ENCODE measurements at regions not wholly inside any gene's neighbourhood (a gene's known extent, or its start where the extent isn't known, plus 50 kb on each side); places are given as distances from the start of the nearest gene placed in this dataset.

- DNase-seq (ENCODE audit: low read depth): no peak
- H3K4me3 ChIP-seq (ENCODE audit: low read depth, low read length): no peak overlapping the region
- TF ChIP-seq CTCF (IDR thresholded peaks at IDR 0.05; ENCODE audit: insufficient read depth, low read depth, low read length, missing control alignments): no peak
Measured at GRCh38 chr17:53979991-53980390, 157.3 kb downstream of the KIF2B start.

- H3K4me3 ChIP-seq (ENCODE audit: low read depth, low read length): no peak overlapping the region
- no peak for TF ChIP-seq CTCF (IDR thresholded peaks at IDR 0.05; ENCODE audit: insufficient read depth, low read depth, low read length, missing control alignments)
- no peak for DNase-seq (ENCODE audit: low read depth)
Measured at GRCh38 chr17:53996131-53996530, 173.4 kb downstream of the KIF2B start.

- no peak for DNase-seq (ENCODE audit: low read depth)
- H3K4me3 ChIP-seq (ENCODE audit: low read depth, low read length): no peak overlapping the region
- TF ChIP-seq CTCF (IDR thresholded peaks at IDR 0.05; ENCODE audit: insufficient read depth, low read depth, low read length, missing control alignments): no peak
Measured at GRCh38 chr17:53996890-53997289, 174.2 kb downstream of the KIF2B start.

GRCh38 chr17:54007855-54008254, 185.1 kb downstream of the KIF2B start:
- TF ChIP-seq CTCF (IDR thresholded peaks at IDR 0.05; ENCODE audit: insufficient read depth, low read depth, low read length, missing control alignments): no peak
- H3K4me3 ChIP-seq (ENCODE audit: low read depth, low read length): no peak overlapping the region
- DNase-seq (ENCODE audit: low read depth): no peak

GRCh38 chr17:54009502-54009901, 186.8 kb downstream of the KIF2B start:
- no peak for TF ChIP-seq CTCF (IDR thresholded peaks at IDR 0.05; ENCODE audit: insufficient read depth, low read depth, low read length, missing control alignments)
- no peak for DNase-seq (ENCODE audit: low read depth)

GRCh38 chr17:54013072-54013471, 190.3 kb downstream of the KIF2B start:
- no peak for DNase-seq (ENCODE audit: low read depth)
- TF ChIP-seq CTCF (IDR thresholded peaks at IDR 0.05; ENCODE audit: insufficient read depth, low read depth, low read length, missing control alignments): no peak
- H3K4me3 ChIP-seq (ENCODE audit: low read depth, low read length): no peak overlapping the region

More at GRCh38 chr17:54009502-54009901, 186.8 kb downstream of the KIF2B start:
- no peak overlapping the region for H3K4me3 ChIP-seq (ENCODE audit: low read depth, low read length)

- TF ChIP-seq CTCF (IDR thresholded peaks at IDR 0.05; ENCODE audit: insufficient read depth, low read depth, low read length, missing control alignments): no peak
Measured at GRCh38 chr17:54015734-54016133, 193.0 kb downstream of the KIF2B start.

More at GRCh38 chr17:54015734-54016133, 193.0 kb downstream of the KIF2B start:
- no peak for DNase-seq (ENCODE audit: low read depth)
- no peak overlapping the region for H3K4me3 ChIP-seq (ENCODE audit: low read depth, low read length)

All from GM12865 (cell line).